Neural crest cell (in vitro differentiated cells): ENCODE measurements at regions not wholly inside any gene's neighbourhood (a gene's known extent, or its start where the extent isn't known, plus 50 kb on each side); places are given as distances from the start of the nearest gene placed in this dataset.

Experiments used
- DNase-seq: peaks from one replicate; pipeline ENCODE4 v3.0.0; 2021; ENCODE audit warnings: low read depth, mixed read lengths, low spot score
- H3K27ac Mint-ChIP-seq: one replicate; pipeline ENCODE4 v1.8.0; 2021; ENCODE audit warnings: mild to moderate bottlenecking, mixed read lengths; ENCODE audit not compliant: unreplicated experiment
- H3K27me3 Mint-ChIP-seq: 2 replicates; pipeline ENCODE4 v1.8.0; 2021; ENCODE audit warnings: low read depth, mild to moderate bottlenecking, mixed read lengths
- H3K36me3 Mint-ChIP-seq: 2 replicates; pipeline ENCODE4 v1.8.0; 2021; ENCODE audit warnings: low read depth, mild to moderate bottlenecking, mixed read lengths
- H3K4me1 Mint-ChIP-seq: 2 replicates; pipeline ENCODE4 v1.8.0; 2021; ENCODE audit warnings: mixed read lengths
- H3K4me3 Mint-ChIP-seq: one replicate; pipeline ENCODE4 v1.8.0; 2021; ENCODE audit warnings: mild to moderate bottlenecking, mixed read lengths
- H3K9me3 Mint-ChIP-seq: 2 replicates; pipeline ENCODE4 v1.8.0; 2021; ENCODE audit warnings: mixed read lengths
- TF ChIP-seq, protein P1 (sequence below): fragments of 200-600 bp; sonication (generic); conservative IDR thresholded peaks from 2 replicates; pipeline ENCODE4 v1.5.0; 2021; ENCODE audit warnings: antibody characterized with exemption, mild to moderate bottlenecking

DNA sequence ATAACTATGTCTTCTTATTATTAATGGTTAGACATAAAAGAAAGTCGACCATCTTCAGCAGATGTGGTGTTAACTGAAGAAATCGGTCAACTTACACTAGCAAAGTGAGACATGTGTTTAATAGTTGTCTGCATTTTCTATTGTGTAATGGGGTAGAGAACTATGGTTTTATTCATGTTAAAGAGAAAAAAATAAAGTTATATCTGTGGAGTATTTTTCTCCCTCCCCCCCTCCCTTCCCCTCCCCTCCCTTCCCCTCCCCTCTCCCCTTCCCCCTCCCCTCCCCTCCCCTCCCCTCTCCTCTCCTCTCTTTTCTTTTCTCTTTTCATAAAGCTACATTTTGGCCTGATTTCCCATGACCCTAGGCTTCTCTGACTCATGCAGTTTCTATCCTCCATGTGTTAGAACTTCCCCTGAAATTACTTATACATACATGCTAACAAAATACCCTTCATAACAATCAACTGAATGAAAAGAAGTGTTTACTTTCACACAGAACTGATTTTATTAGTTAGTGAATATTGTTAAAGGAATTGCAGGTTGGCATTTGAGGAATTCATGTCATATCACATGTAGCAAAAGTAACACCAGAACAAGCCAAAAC lies 1431.0 kb upstream of the ATXN8OS start:
- no peaks in the 10 kb centered on the region for H3K4me1 Mint-ChIP-seq
- no peaks in the 10 kb centered on the region for H3K9me3 Mint-ChIP-seq
- no peaks in the 10 kb centered on the region for H3K36me3 Mint-ChIP-seq
- no peak for DNase-seq
- TF ChIP-seq, protein P1, sequence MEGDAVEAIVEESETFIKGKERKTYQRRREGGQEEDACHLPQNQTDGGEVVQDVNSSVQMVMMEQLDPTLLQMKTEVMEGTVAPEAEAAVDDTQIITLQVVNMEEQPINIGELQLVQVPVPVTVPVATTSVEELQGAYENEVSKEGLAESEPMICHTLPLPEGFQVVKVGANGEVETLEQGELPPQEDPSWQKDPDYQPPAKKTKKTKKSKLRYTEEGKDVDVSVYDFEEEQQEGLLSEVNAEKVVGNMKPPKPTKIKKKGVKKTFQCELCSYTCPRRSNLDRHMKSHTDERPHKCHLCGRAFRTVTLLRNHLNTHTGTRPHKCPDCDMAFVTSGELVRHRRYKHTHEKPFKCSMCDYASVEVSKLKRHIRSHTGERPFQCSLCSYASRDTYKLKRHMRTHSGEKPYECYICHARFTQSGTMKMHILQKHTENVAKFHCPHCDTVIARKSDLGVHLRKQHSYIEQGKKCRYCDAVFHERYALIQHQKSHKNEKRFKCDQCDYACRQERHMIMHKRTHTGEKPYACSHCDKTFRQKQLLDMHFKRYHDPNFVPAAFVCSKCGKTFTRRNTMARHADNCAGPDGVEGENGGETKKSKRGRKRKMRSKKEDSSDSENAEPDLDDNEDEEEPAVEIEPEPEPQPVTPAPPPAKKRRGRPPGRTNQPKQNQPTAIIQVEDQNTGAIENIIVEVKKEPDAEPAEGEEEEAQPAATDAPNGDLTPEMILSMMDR = no peak
- H3K4me3 Mint-ChIP-seq = no peak overlapping the region
- H3K27ac Mint-ChIP-seq = no peak overlapping the region
- H3K27me3 Mint-ChIP-seq = no peaks in the 10 kb centered on the region

DNA sequence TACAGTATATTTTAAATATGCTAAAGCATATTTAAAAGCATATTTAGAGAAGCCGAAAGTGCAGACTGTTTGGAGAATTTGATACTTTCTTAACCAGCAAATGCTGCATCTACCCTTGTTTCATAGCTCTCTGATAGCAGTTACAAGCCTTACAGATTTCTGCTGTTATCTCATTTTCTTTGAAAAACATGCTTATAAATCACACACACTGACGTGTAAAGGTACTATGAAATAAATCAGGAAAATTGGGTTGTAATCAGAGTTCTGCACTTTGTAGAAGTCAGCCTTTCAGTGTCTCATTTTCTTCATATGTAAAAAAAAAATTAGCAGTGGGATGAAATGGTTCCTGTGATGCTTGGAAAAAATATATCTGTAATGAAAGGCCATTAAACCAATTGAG lies 1432.4 kb upstream of the ATXN8OS start:
- H3K27ac Mint-ChIP-seq = no peak overlapping the region
- H3K9me3 Mint-ChIP-seq = no peaks in the 10 kb centered on the region
- no peaks in the 10 kb centered on the region for H3K36me3 Mint-ChIP-seq
- TF ChIP-seq, protein P1 = no peak
- no peaks in the 10 kb centered on the region for H3K4me1 Mint-ChIP-seq
- H3K4me3 Mint-ChIP-seq = no peak overlapping the region
- no peaks in the 10 kb centered on the region for H3K27me3 Mint-ChIP-seq
- no peak for DNase-seq

GRCh38 chr13:68667863-68668262 lies 1437.7 kb upstream of the PCDH9 start:
- H3K4me1 Mint-ChIP-seq = no peaks in the 10 kb centered on the region
- H3K36me3 Mint-ChIP-seq = no peaks in the 10 kb centered on the region

GRCh38 chr13:68666774-68667397 lies 1436.8 kb upstream of the PCDH9 start:
- Mint-ChIP-seq H3K4me3 (no peak overlapping the region), H3K27me3 (no peaks in the 10 kb centered on the region), H3K36me3 (no peaks in the 10 kb centered on the region), H3K27ac (no peak overlapping the region), H3K9me3 (no peaks in the 10 kb centered on the region), H3K4me1 (no peaks in the 10 kb centered on the region)
- DNase-seq = no peak
- TF ChIP-seq, protein P1 = no peak

More at GRCh38 chr13:68667863-68668262, 1437.7 kb upstream of the PCDH9 start:
- Mint-ChIP-seq H3K9me3 (no peaks in the 10 kb centered on the region), H3K27ac (no peak overlapping the region), H3K27me3 (no peaks in the 10 kb centered on the region), H3K4me3 (no peak overlapping the region)
- TF ChIP-seq, protein P1 = no peak
- DNase-seq = no peak

DNA sequence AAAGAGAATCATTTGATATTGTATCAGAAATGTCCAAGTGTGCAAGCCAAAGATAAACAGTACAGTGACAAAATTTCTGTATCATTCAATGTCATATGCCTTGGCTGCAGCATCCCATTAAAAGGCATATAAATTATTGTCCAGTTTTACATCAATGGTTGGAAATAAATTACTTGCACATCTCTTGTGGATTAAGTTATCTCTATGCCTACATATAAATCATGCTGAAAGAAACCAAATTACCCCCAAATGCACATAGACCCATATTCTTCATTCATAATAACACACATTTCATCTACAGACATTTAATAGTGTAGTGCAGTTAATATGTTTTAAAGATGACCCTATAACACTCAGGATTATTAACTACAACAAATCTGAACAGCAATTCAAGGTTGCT lies 1415.7 kb upstream of the PCDH9 start:
- Mint-ChIP-seq H3K27ac (no peak overlapping the region), H3K9me3 (no peaks in the 10 kb centered on the region), H3K4me1 (peaks cover 11% of the 10 kb centered on the region), H3K36me3 (no peaks in the 10 kb centered on the region), H3K27me3 (no peaks in the 10 kb centered on the region), H3K4me3 (no peak overlapping the region)
- TF ChIP-seq, protein P1 = no peak
- DNase-seq = no peak
